ENCODE measurements at regions not wholly inside any gene's neighbourhood (a gene's known extent, or its start where the extent isn't known, plus 50 kb on each side); places are given as distances from the start of the nearest gene placed in this dataset.
"Not testable (repeated sequence)": the region's sequence is repeated elsewhere in the genome, so short reads cannot be mapped to it uniquely, and the experiment has no call there.

DNA sequence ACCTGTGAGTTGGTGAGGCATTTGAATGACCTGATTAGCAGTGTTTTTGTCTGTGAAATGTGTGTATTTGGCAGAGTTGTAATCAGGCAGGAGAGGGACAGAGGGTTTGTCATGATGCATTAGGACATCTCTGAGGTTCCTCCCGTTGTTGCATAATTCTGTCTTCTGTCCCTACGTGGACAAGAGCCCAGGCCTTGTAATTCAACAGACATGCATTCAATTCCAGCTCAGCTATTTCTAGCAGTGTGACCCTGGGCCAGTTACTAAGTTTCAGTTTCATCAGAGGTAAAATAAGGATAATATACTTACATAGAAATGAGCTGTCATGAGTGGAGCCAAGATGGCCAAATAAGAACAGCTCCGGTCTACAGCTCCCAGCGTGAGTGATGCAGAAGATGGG is 208.6 kb downstream of the SLC38A4 start:
- DNase-seq: no peak

DNA sequence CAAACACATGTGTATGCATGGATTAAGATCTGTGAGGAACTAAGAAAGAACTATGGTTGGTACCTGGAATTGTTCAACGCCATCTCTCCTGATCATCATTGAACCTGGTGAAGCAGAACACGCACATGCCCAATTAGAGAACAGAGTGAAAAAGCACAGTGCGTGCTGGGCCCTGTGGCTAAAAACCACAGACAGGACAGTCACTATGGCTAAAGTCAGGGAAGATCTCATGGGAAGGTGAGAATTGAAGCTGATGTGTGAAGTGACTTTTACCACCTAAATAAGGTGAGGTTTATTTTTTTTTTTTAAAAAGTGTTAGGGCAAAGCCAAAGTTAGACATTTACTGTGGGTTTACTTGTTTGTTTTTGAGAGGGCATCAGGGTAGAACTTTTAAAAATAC is 215.0 kb downstream of the SLC38A4 start:
- DNase-seq: no peak

GRCh38 chr12:46609674-46610073 is 216.1 kb downstream of the SLC38A4 start:
- DNase-seq: no peak

- no peak for DNase-seq
Measured at GRCh38 chr12:46609273-46609623, 216.5 kb downstream of the SLC38A4 start.

- DNase-seq: no peak
Measured at GRCh38 chr12:46608431-46609272, 217.1 kb downstream of the SLC38A4 start.

DNA sequence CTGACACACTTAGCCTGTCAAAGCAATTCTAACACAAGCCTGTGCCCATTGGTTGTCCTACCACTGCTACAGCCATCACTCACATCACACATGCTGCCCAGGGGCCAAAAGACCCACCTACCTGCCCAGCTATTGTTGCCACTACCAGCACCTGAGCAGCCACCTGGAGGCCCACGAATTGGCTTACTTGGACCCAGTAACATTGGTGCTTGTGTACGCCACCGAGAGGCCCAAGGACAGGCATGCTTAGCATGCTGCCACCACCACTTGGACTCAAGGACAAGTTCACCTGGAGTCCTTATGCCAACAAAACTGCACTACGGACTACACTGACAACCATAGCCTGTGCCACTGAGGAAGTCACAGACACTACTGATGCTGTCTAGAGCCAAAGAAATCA is 221.1 kb downstream of the SLC38A4 start:
- DNase-seq: no peak

- no peak for DNase-seq
Measured at GRCh38 chr12:46603776-46604456, 221.9 kb downstream of the SLC38A4 start.

GRCh38 chr12:46602474-46602873 is 223.3 kb downstream of the SLC38A4 start:
- no peak for DNase-seq

GRCh38 chr12:46590991-46591703 is 218.6 kb upstream of the SLC38A2 start:
- no peak for DNase-seq

DNA sequence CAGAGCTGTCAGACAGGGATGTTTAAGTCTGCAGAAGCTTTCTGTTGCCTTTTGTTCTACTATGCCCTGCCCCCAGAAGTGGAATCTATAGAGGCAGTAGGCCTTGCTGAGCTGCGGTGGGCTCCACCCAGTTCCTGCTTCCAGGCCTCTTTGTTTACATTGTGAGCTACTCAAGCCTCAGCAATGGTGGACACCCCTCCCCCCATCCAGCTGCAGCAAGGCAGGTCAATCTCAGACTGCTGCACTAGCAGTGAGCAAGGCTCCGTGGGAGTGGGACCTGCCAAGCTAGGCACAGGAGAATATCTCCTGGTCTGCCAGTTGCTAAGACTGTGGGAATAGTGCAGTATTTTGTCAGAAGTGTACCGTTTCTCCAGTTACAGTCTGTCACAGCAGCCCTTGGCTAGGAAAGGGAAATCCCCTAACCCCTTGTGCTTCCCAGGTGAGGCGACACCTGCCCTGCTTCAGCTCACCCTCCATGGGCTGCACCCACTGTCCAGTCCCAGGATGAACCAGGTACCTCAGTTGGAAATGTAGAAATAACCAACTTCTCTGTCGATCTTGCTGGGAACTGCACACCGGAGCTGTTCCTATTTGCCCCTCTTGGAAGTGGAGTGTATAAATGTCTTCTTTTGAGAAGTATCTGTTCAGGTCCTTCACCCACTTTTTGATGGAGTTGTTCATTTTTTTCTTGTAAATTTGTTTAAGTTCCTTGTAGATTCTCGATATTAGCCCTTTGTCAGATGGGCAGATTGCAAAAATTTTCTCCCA is 213.5 kb upstream of the SLC38A2 start:
- DNase-seq: peak; percentile 73

DNA sequence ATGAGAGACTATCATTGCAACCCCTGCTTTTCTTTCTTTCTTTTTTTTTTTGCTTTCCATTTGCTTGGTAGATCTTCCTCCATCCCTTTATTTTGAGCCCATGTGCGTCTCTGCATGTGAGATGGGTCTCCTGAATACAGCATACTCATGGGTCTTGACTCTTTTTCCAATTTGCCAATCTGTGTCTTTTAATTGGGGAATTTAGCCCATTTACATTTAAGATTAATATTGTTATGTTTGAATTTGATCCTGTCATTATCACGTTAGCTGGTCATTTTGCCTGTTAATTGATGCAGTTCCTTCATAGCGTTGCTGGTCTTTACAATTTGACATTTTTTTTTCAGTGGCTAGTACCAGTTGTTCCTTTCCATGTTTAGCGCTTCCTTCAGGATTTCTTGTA is 211.5 kb upstream of the SLC38A2 start:
- not testable (repeated sequence) for DNase-seq

DNA sequence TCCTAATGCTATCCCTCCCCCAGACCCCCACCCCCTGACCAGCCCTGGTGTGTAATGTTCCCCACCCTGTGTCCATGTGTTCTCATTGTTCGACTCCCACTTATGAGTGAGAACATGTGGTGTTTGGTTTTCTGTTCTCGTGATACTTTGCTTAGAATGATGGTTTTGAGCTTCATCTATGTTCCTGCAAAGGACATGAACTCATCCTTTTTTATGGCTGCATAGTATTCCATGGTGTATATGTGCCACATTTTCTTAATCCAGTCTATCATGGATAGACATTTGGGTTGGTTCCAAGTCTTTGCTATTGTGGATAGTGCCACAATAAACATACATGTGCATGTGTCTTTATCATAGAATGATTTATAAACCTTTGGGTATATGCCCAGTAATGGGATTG is 209.4 kb upstream of the SLC38A2 start:
- DNase-seq: not testable (repeated sequence)

DNA sequence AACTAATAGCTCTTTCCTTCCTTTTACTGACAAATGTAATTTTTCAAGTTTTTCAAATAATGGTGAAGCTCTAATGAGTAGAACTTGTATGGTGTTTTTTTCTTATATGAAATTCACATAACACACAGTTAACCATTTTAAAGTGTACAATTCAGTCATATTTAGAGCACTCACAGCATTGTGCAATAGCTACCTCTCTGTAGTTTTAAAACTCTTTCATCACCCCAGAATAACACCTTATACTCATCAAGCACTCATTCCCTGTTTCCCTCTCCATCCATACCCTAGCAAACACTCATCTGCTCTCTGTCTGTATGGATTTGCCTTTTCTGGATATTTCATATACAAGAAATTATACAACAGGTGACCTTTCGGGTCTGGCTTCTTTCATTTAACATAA is 207.9 kb upstream of the SLC38A2 start:
- no peak for DNase-seq

GRCh38 chr12:46579474-46579873 is 206.9 kb upstream of the SLC38A2 start:
- DNase-seq: no peak

- DNase-seq: no peak
Measured at GRCh38 chr12:46578190-46578982, 205.8 kb upstream of the SLC38A2 start.

- no peak for DNase-seq
Measured at GRCh38 chr12:46577063-46577776, 204.6 kb upstream of the SLC38A2 start.

DNA sequence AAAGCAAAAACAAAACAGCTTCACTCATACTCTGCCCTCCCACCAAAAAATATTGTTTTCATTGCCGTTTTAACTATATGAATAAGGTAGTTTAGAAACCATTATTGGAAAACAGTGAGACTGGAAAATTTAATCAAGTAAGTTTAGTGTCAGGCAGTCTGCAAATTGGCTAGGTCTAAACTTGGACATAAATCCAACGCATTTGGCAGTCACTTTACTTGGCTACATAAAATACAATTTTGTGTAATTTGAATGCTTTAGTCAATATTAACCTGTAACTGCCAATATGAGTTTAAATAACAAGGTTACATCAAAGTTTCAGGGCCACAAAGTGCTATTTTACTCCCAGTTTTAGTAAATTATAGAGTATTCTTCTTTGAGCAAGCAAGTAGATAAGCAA is 202.3 kb upstream of the SLC38A2 start:
- no peak for DNase-seq

- no peak for DNase-seq
Measured at GRCh38 chr12:46573347-46573658, 200.7 kb upstream of the SLC38A2 start.

DNA sequence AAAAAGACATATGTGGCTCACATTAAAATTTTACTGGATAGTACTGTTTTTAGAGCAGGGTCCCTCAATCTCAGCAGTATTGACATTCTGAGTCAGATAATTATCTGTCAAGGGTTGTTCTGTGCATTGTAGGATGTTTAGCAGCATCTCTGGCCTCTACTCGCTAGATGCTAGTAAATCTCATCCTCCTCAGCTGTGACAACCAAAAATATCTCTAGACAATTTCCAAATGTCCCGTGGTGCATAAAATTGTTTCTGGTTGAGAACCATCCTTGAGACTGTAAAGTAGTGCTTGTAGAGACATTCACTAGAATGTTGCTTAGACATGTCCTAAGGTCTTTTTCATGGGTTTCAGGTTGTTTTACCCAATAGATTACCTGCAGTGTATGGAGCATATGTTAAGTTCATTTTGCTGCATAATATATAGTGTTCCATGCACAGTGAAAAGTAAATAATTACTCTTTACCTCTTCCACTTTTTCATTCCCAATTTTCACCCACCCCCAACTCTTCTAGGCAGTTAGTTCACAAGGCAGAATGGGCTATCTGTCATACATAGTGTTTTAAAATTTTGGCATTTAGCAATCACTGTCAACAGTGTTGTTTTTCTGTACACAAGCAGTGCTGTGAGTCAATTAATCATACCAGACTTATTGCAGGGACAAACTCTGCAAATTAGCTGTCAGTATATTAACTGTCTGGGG is 200.2 kb upstream of the SLC38A2 start:
- DNase-seq: no peak

- DNase-seq: no peak
Measured at GRCh38 chr12:46571608-46572007, 199.0 kb upstream of the SLC38A2 start.

- no peak for DNase-seq
Measured at GRCh38 chr12:46569826-46570439, 197.4 kb upstream of the SLC38A2 start.

All from NCI-H1105 (cell line).